Tibial nerve (tissue), 3 donors: ENCODE measurements at regions not wholly inside any gene's neighbourhood (a gene's known extent, or its start where the extent isn't known, plus 50 kb on each side); places are given as distances from the start of the nearest gene placed in this dataset.

Experiments
- EP300 ChIP-seq, 2 donors: sonication (generic); formaldehyde crosslinking; IDR thresholded peaks; one replicate each; pipeline ENCODE4 v1.6.1; 2017; ENCODE audit warnings: antibody characterized with exemption in 2 of 2, mild to moderate bottlenecking in 1 of 2
- POLR2A ChIP-seq, 2 donors: fragments of 450-650 bp; IDR thresholded peaks; one replicate each; pipeline ENCODE4 v1.6.1; 2017; ENCODE audit warnings: antibody characterized with exemption in 2 of 2, mild to moderate bottlenecking in 2 of 2, moderate library complexity in 2 of 2

- TF ChIP-seq POLR2A (IDR thresholded peaks at IDR 0.05) (no peak), EP300 (IDR thresholded peaks at IDR 0.05) (no peak)
Measured at GRCh38 chr15:62249501-62249900, 84.4 kb upstream of the C2CD4B start.
